Neural cell (in vitro differentiated cells): ENCODE measurements at regions not wholly inside any gene's neighbourhood (a gene's known extent, or its start where the extent isn't known, plus 50 kb on each side); places are given as distances from the start of the nearest gene placed in this dataset.

Experiments
- H2AFZ ChIP-seq: fragments of 200-600, 300-800 bp; sonication (generic), shearing (Covaris generic); 2 replicates; pipeline ENCODE4 v1.6.0; 2014; ENCODE audit warnings: low read depth, mild to moderate bottlenecking, antibody characterized with exemption, low read length, moderate library complexity
- H3F3A ChIP-seq: fragments of 200-600 bp; shearing (Covaris generic); 2 replicates; pipeline ENCODE4 v1.6.1; 2016; ENCODE audit warnings: mild to moderate bottlenecking, moderate library complexity, mixed read lengths, antibody characterized with exemption, low read length; ENCODE audit not compliant: insufficient read depth, poor library complexity, severe bottlenecking
- H3K27ac ChIP-seq: fragments of 200-600, 300-800 bp; sonication (generic), shearing (Covaris generic); 2 replicates; pipeline ENCODE4 v1.5.1; 2014; ENCODE audit warnings: mild to moderate bottlenecking, low read length, moderate library complexity
- H3K27me3 ChIP-seq: fragments of 300-800, 200-600 bp; sonication (generic), shearing (Covaris generic); 2 replicates; pipeline ENCODE4 v1.6.0; 2014; ENCODE audit warnings: mild to moderate bottlenecking, low read depth, low read length, moderate library complexity; ENCODE audit not compliant: insufficient read depth
- H3K36me3 ChIP-seq: fragments of 300-800, 200-600 bp; sonication (generic), shearing (Covaris generic); 2 replicates; pipeline ENCODE4 v1.5.1; 2014; ENCODE audit warnings: mild to moderate bottlenecking, antibody characterized with exemption, low read length, moderate library complexity; ENCODE audit not compliant: insufficient read depth
- H3K4me2 ChIP-seq: fragments of 300-800, 200-600 bp; sonication (generic), shearing (Covaris generic); 2 replicates; pipeline ENCODE4 v1.6.0; 2014; ENCODE audit warnings: mild to moderate bottlenecking, low read length
- H3K4me3 ChIP-seq: fragments of 300-800, 200-600 bp; sonication (generic), shearing (Covaris generic); 2 replicates; pipeline ENCODE4 v1.5.1; 2014; ENCODE audit warnings: mild to moderate bottlenecking, low read length, moderate library complexity
- H3K79me2 ChIP-seq: fragments of 200-600 bp; shearing (Covaris generic); replicated peaks from 2 replicates; pipeline ENCODE4 v1.6.0; 2014; ENCODE audit warnings: mild to moderate bottlenecking, low read length, moderate library complexity; ENCODE audit not compliant: insufficient read depth
- H3K9ac ChIP-seq: fragments of 300-800, 200-600 bp; sonication (generic), shearing (Covaris generic); 2 replicates; pipeline ENCODE4 v1.6.1; 2016; ENCODE audit warnings: mild to moderate bottlenecking, low read length, mixed read lengths
- H3K9me2 ChIP-seq: fragments of 200-600 bp; shearing (Covaris generic); 2 replicates; pipeline ENCODE4 v1.6.1; 2016; ENCODE audit warnings: mild to moderate bottlenecking, low read length, mixed read lengths; ENCODE audit not compliant: insufficient read depth
- H3K9me3 ChIP-seq: fragments of 200-600, 300-800 bp; sonication (generic), shearing (Covaris generic); 2 replicates; pipeline ENCODE4 v1.6.1; 2016; ENCODE audit warnings: mild to moderate bottlenecking, mixed run types, low read length, moderate library complexity, mixed read lengths
- H4K20me1 ChIP-seq: fragments of 200-600 bp; shearing (Covaris generic); 2 replicates; pipeline ENCODE4 v1.6.1; 2016; ENCODE audit warnings: mild to moderate bottlenecking, mixed run types; ENCODE audit not compliant: insufficient read depth
- EP300 ChIP-seq: fragments of 450-650 bp; conservative IDR thresholded peaks from 2 replicates; pipeline ENCODE4 v1.6.1; 2014; ENCODE audit warnings: antibody characterized with exemption, mild to moderate bottlenecking, moderate library complexity; ENCODE audit not compliant: poor library complexity, severe bottlenecking
- EZH2 ChIP-seq: fragments of 200-600, 300-800 bp; shearing (Covaris generic), sonication (generic); IDR thresholded peaks from 2 replicates; pipeline ENCODE4 v1.6.1; 2014; ENCODE audit warnings: antibody characterized with exemption, low read length, borderline replicate concordance, mild to moderate bottlenecking; ENCODE audit not compliant: insufficient read depth, poor library complexity, severe bottlenecking
- MXI1 ChIP-seq: fragments of 450-650 bp; conservative IDR thresholded peaks from 2 replicates; pipeline ENCODE4 v1.6.1; 2014; ENCODE audit warnings: antibody characterized with exemption, mild to moderate bottlenecking; ENCODE audit not compliant: poor library complexity, severe bottlenecking
- POLR2AphosphoS5 ChIP-seq: IDR thresholded peaks from 2 replicates; pipeline ENCODE4 v1.6.1; 2012
- RAD21 ChIP-seq: fragments of 450-650 bp; conservative IDR thresholded peaks from 2 replicates; pipeline ENCODE4 v1.6.1; 2014; ENCODE audit warnings: antibody characterized with exemption, mild to moderate bottlenecking, moderate library complexity
- SMC3 ChIP-seq: fragments of 450-650 bp; conservative IDR thresholded peaks from 2 replicates; pipeline ENCODE4 v1.6.1; 2014; ENCODE audit warnings: antibody characterized with exemption, mild to moderate bottlenecking, moderate library complexity; ENCODE audit not compliant: poor library complexity
- TAF1 ChIP-seq: IDR thresholded peaks from 2 replicates; pipeline ENCODE4 v1.6.1; 2012; ENCODE audit warnings: low read depth
- TF ChIP-seq, protein P1 (sequence below): IDR thresholded peaks from 2 replicates; pipeline ENCODE4 v1.6.1; 2012; ENCODE audit warnings: borderline replicate concordance
- TF ChIP-seq, protein P2 (sequence below): fragments of 450-650 bp; IDR thresholded peaks from 2 replicates; pipeline ENCODE4 v1.5.1; 2014; ENCODE audit warnings: antibody characterized with exemption, mild to moderate bottlenecking, moderate library complexity; ENCODE audit not compliant: poor library complexity, severe bottlenecking

DNA sequence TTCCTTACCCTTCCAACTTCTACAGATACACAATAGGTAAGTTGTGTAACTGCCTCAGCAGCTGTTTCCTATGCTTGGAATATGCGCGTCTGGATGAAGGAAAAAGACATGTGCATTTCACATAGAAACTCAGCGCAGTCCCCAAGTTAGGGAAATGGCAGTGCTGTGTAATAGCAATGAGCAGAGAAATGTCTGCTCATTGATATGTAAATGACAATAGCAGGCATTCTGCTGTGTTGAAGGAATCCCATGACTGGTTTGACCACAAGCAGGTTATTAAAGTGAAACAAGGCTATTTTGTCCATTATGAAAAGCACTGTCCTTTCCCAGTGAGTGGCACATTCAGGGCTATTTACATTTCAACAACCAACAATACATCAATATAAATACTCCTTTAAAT is 106.6 kb downstream of the BTG1 start:
- H3K27ac ChIP-seq, result no peak overlapping the region

DNA sequence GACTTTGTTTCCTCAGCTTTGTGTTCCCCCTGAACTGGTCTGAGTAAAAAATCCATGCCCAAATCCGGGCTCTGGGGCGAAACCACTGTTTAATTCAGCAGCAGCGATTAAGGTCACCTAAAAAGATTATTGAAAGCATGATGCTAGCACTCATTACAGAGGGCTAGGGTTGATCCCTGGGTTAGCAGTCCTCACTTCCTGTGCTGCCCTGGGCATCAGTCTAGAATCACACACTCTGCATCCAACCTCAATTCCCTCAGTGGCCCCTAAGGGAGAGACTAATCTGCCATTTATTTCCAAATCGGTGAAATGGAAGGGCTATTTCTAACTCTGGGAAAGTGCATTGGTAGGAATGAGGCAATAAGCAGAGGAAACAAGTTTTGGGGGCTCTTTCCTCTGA is 107.2 kb downstream of the BTG1 start:
- no peaks in the 10 kb centered on the region for H4K20me1 ChIP-seq
- no peaks in the 10 kb centered on the region for H3K9me3 ChIP-seq
- no peak overlapping the region for H2AFZ ChIP-seq
- H3K9me2 ChIP-seq, result no peaks in the 10 kb centered on the region
- no peak overlapping the region for H3K27ac ChIP-seq
- H3K36me3 ChIP-seq, result no peaks in the 10 kb centered on the region
- no peaks in the 10 kb centered on the region for H3K79me2 ChIP-seq
- H3F3A ChIP-seq, result no peaks in the 10 kb centered on the region
- no peaks in the 10 kb centered on the region for H3K27me3 ChIP-seq
- H3K4me3 ChIP-seq, result no peak overlapping the region
- TF ChIP-seq EZH2, result no peak
- TF ChIP-seq RAD21, result no peak
- TF ChIP-seq EP300, result no peak
- TF ChIP-seq, protein P1, sequence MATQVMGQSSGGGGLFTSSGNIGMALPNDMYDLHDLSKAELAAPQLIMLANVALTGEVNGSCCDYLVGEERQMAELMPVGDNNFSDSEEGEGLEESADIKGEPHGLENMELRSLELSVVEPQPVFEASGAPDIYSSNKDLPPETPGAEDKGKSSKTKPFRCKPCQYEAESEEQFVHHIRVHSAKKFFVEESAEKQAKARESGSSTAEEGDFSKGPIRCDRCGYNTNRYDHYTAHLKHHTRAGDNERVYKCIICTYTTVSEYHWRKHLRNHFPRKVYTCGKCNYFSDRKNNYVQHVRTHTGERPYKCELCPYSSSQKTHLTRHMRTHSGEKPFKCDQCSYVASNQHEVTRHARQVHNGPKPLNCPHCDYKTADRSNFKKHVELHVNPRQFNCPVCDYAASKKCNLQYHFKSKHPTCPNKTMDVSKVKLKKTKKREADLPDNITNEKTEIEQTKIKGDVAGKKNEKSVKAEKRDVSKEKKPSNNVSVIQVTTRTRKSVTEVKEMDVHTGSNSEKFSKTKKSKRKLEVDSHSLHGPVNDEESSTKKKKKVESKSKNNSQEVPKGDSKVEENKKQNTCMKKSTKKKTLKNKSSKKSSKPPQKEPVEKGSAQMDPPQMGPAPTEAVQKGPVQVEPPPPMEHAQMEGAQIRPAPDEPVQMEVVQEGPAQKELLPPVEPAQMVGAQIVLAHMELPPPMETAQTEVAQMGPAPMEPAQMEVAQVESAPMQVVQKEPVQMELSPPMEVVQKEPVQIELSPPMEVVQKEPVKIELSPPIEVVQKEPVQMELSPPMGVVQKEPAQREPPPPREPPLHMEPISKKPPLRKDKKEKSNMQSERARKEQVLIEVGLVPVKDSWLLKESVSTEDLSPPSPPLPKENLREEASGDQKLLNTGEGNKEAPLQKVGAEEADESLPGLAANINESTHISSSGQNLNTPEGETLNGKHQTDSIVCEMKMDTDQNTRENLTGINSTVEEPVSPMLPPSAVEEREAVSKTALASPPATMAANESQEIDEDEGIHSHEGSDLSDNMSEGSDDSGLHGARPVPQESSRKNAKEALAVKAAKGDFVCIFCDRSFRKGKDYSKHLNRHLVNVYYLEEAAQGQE, result no peak
- no peak for TF ChIP-seq MXI1
- no peak overlapping the region for H3K4me2 ChIP-seq
- no peak overlapping the region for H3K9ac ChIP-seq

More for the DNA sequence above, 106.6 kb downstream of the BTG1 start:
- no peak overlapping the region for H2AFZ ChIP-seq
- H3K4me2 ChIP-seq, result no peak overlapping the region
- no peaks in the 10 kb centered on the region for H4K20me1 ChIP-seq
- no peaks in the 10 kb centered on the region for H3K9me2 ChIP-seq
- H3K36me3 ChIP-seq, result no peaks in the 10 kb centered on the region
- no peak overlapping the region for H3K9ac ChIP-seq
- H3K27me3 ChIP-seq, result no peaks in the 10 kb centered on the region
- TF ChIP-seq MXI1, result no peak
- TF ChIP-seq, protein P1, result no peak
- TF ChIP-seq, protein P2, sequence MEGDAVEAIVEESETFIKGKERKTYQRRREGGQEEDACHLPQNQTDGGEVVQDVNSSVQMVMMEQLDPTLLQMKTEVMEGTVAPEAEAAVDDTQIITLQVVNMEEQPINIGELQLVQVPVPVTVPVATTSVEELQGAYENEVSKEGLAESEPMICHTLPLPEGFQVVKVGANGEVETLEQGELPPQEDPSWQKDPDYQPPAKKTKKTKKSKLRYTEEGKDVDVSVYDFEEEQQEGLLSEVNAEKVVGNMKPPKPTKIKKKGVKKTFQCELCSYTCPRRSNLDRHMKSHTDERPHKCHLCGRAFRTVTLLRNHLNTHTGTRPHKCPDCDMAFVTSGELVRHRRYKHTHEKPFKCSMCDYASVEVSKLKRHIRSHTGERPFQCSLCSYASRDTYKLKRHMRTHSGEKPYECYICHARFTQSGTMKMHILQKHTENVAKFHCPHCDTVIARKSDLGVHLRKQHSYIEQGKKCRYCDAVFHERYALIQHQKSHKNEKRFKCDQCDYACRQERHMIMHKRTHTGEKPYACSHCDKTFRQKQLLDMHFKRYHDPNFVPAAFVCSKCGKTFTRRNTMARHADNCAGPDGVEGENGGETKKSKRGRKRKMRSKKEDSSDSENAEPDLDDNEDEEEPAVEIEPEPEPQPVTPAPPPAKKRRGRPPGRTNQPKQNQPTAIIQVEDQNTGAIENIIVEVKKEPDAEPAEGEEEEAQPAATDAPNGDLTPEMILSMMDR, result no peak
- TF ChIP-seq SMC3, result no peak
- no peak for TF ChIP-seq TAF1
- TF ChIP-seq EP300, result no peak
- TF ChIP-seq RAD21, result no peak
- no peak for TF ChIP-seq EZH2
- no peak for TF ChIP-seq POLR2AphosphoS5
- H3K79me2 ChIP-seq, result no peaks in the 10 kb centered on the region
- H3K4me3 ChIP-seq, result no peak overlapping the region
- H3F3A ChIP-seq, result no peaks in the 10 kb centered on the region
- no peaks in the 10 kb centered on the region for H3K9me3 ChIP-seq
